ENCODE measurements at regions not wholly inside any gene's neighbourhood (a gene's known extent, or its start where the extent isn't known, plus 50 kb on each side); places are given as distances from the start of the nearest gene placed in this dataset.
"Not testable (repeated sequence)": the region's sequence is repeated elsewhere in the genome, so short reads cannot be mapped to it uniquely, and the experiment has no call there.

GRCh38 chrX:93468075-93468474 is 205.3 kb downstream of the NAP1L3 start:
- Histone ChIP-seq H3K4me3 (no peak overlapping the region), H3K27ac (no peak overlapping the region)

GRCh38 chrX:93466383-93466782 is 207.0 kb downstream of the NAP1L3 start:
- Histone ChIP-seq H3K4me3 (no peak overlapping the region), H3K27ac (no peak overlapping the region)

- Histone ChIP-seq H3K4me3 (no peak overlapping the region), H3K27ac (peak overlapping the region in 1 of 21 experiments; percentile 80)
These were observed 212.3 kb downstream of the NAP1L3 start for GRCh38 chrX:93461060-93461459.

GRCh38 chrX:93454509-93454908 is 218.9 kb downstream of the NAP1L3 start:
- H3K27ac ChIP-seq, result no peak overlapping the region
- H3K4me3 ChIP-seq, result no peak overlapping the region

GRCh38 chrX:93434721-93435120 is 238.7 kb downstream of the NAP1L3 start:
- not testable (repeated sequence) for H3K27ac ChIP-seq
- H3K4me3 ChIP-seq, result peak overlapping the region in 1 of 7 experiments; percentile 16

- H3K27ac ChIP-seq, result no peak overlapping the region
- no peak overlapping the region for H3K4me3 ChIP-seq
These were observed 244.9 kb downstream of the NAP1L3 start for GRCh38 chrX:93428497-93428896.

GRCh38 chrX:93422693-93423092 is 250.7 kb downstream of the NAP1L3 start:
- Histone ChIP-seq H3K4me3 (no peak overlapping the region), H3K27ac (no peak overlapping the region)

- H3K27ac ChIP-seq, result no peak overlapping the region
- H3K4me3 ChIP-seq, result no peak overlapping the region
These were observed 252.8 kb downstream of the NAP1L3 start for GRCh38 chrX:93420525-93421082.

GRCh38 chrX:93420090-93420489 is 253.3 kb downstream of the NAP1L3 start:
- H3K4me3 ChIP-seq, result no peak overlapping the region
- H3K27ac ChIP-seq, result peak overlapping the region in 1 of 21 experiments; percentile 30

GRCh38 chrX:93419642-93420041 is 253.7 kb downstream of the NAP1L3 start:
- peak overlapping the region in 1 of 21 experiments; percentile 30 for H3K27ac ChIP-seq
- no peak overlapping the region for H3K4me3 ChIP-seq

- H3K4me3 ChIP-seq, result no peak overlapping the region
- no peak overlapping the region for H3K27ac ChIP-seq
These were observed 269.3 kb downstream of the NAP1L3 start for GRCh38 chrX:93404121-93404520.

- H3K4me3 ChIP-seq, result no peak overlapping the region
These were observed 318.7 kb downstream of the NAP1L3 start for GRCh38 chrX:93354651-93355050.

GRCh38 chrX:93346309-93346708 is 327.1 kb downstream of the NAP1L3 start:
- H3K4me3 ChIP-seq, result no peak overlapping the region
- no peak overlapping the region for H3K27ac ChIP-seq

More at GRCh38 chrX:93354651-93355050, 318.7 kb downstream of the NAP1L3 start:
- H3K27ac ChIP-seq, result no peak overlapping the region

GRCh38 chrX:93344287-93344686 is 329.1 kb downstream of the NAP1L3 start:
- not testable (repeated sequence) for H3K4me3 ChIP-seq, H3K27ac ChIP-seq

- H3K4me3 ChIP-seq, result no peak overlapping the region
- H3K27ac ChIP-seq, result no peak overlapping the region
These were observed 341.0 kb downstream of the NAP1L3 start for GRCh38 chrX:93332329-93332728.

- no peak overlapping the region for H3K27ac ChIP-seq
- H3K4me3 ChIP-seq, result no peak overlapping the region
These were observed 351.3 kb downstream of the NAP1L3 start for GRCh38 chrX:93322110-93322509.

GRCh38 chrX:93319609-93320008 is 353.8 kb downstream of the NAP1L3 start:
- no peak overlapping the region for H3K4me3 ChIP-seq
- no peak overlapping the region for H3K27ac ChIP-seq
